Sigmoid colon (tissue), 6 donors: ENCODE measurements at regions not wholly inside any gene's neighbourhood (a gene's known extent, or its start where the extent isn't known, plus 50 kb on each side); places are given as distances from the start of the nearest gene placed in this dataset.

ENCODE experiments used
- DNase-seq: peaks from one replicate; pipeline ENCODE4 v3.0.0-alpha.2; 2019
- H3K27ac ChIP-seq, 4 donors: fragments of 200-600 bp; sonication (generic); one replicate each; pipeline ENCODE4 v1.5.1; 2016 to 2019; ENCODE audit warnings: mild to moderate bottlenecking in 1 of 4
- H3K27me3 ChIP-seq, 3 donors: fragments of 200-600 bp; sonication (generic); one replicate each; pipeline ENCODE4 v1.5.1; 2019; ENCODE audit warnings: mild to moderate bottlenecking in 1 of 3
- H3K36me3 ChIP-seq, 4 donors: fragments of 200-600 bp; sonication (generic); one replicate each; pipeline ENCODE4 v1.5.1; 2016 to 2019
- H3K4me1 ChIP-seq, 4 donors: fragments of 200-600 bp; sonication (generic); one replicate each; pipeline ENCODE4 v1.5.1; 2017 to 2019
- H3K4me3 ChIP-seq, 4 donors: fragments of 200-600 bp; sonication (generic); one replicate each; pipeline ENCODE4 v1.5.1; 2017 to 2019; ENCODE audit warnings: mild to moderate bottlenecking in 2 of 4, moderate library complexity in 1 of 4
- H3K9me3 ChIP-seq, 4 donors: fragments of 200-600 bp in 3 of 4; sonication (generic) in 3 of 4; one replicate each; pipeline versions ENCODE4 v1.5.1 to v1.6.1; 2013 to 2019
- CTCF ChIP-seq, 4 experiments: fragments of 450-650 bp in 3 of 4; fragments of 200-600 bp in 1 of 4; IDR thresholded peaks; one replicate each; pipeline ENCODE4 v1.5.1; 2016 to 2019; ENCODE audit warnings: antibody characterized with exemption in 4 of 4, mild to moderate bottlenecking in 3 of 4, moderate library complexity in 2 of 4
- EP300 ChIP-seq, 4 donors: sonication (generic); formaldehyde crosslinking; IDR thresholded peaks; one replicate each; pipeline ENCODE4 v1.6.1; 2017; ENCODE audit warnings: antibody characterized with exemption in 4 of 4
- POLR2A ChIP-seq, 2 donors: fragments of 450-650 bp; IDR thresholded peaks; one replicate each; pipeline ENCODE4 v1.6.1; 2016; ENCODE audit warnings: antibody characterized with exemption in 2 of 2, mild to moderate bottlenecking in 2 of 2, moderate library complexity in 2 of 2
- POLR2AphosphoS5 ChIP-seq, 4 donors: sonication (generic); formaldehyde crosslinking; IDR thresholded peaks; one replicate each; pipeline ENCODE4 v1.6.1; 2017; ENCODE audit warnings: antibody characterized with exemption in 4 of 4
- WGBS, 2 donors: extraction: QIAGEN DNeasy Blood & Tissue Kit; methylation state at CpG; one replicate each; pipeline ENCODE4 v1.1.7; 2013; 5-methylcytosine and 5-hydroxymethylcytosine counted together
- intact Hi-C: fragments of 100-400 bp; cut with DNase I; formaldehyde crosslinking; loops from one replicate; pipeline ENCODE4 v1.15.1; 2023
- donor health status: healthy with polysubstance abuse.
- donor health status: healthy.

- WGBS, 2 donors = 72 to 77% methylated on average over 2 of the region's 2 CpGs
- DNase-seq = no peak
- intact Hi-C loops = no loop called here
- Histone ChIP-seq H3K27me3 (no peaks in the 10 kb centered on the region), H3K4me1 (no peaks in the 10 kb centered on the region), H3K4me3 (no peak overlapping the region), H3K27ac (no peak overlapping the region), H3K9me3 (no peaks in the 10 kb centered on the region), H3K36me3 (no peaks in the 10 kb centered on the region)
- TF ChIP-seq EP300 (IDR thresholded peaks at IDR 0.05) (no peak), POLR2A (IDR thresholded peaks at IDR 0.05) (no peak)
Measured at GRCh38 chr3:95899911-95900310, 914.5 kb upstream of the EPHA6 start.

- Histone ChIP-seq H3K4me3 (no peak overlapping the region), H3K9me3 (no peaks in the 10 kb centered on the region), H3K27me3 (no peaks in the 10 kb centered on the region), H3K27ac (no peak overlapping the region), H3K36me3 (no peaks in the 10 kb centered on the region), H3K4me1 (no peaks in the 10 kb centered on the region)
- no peak for TF ChIP-seq EP300 (IDR thresholded peaks at IDR 0.05)
- no peak for TF ChIP-seq POLR2AphosphoS5 (IDR thresholded peaks at IDR 0.05)
- TF ChIP-seq POLR2A (IDR thresholded peaks at IDR 0.05) = no peak
- TF ChIP-seq CTCF (IDR thresholded peaks at IDR 0.05) = no peak
- DNase-seq = no peak
- intact Hi-C loops = no loop called here
Measured at GRCh38 chr3:95901948-95902347, 912.4 kb upstream of the EPHA6 start.

GRCh38 chr3:95905182-95905581 lies 909.2 kb upstream of the EPHA6 start:
- no peak overlapping the region for H3K27ac ChIP-seq
- peaks cover 0 to under 1% (median 0%) of the 10 kb centered on the region in 4 donors for H3K9me3 ChIP-seq
- DNase-seq = no peak
- TF ChIP-seq EP300 (IDR thresholded peaks at IDR 0.05) (no peak), POLR2A (IDR thresholded peaks at IDR 0.05) (no peak), CTCF (IDR thresholded peaks at IDR 0.05) (no peak), POLR2AphosphoS5 (IDR thresholded peaks at IDR 0.05) (no peak)
- WGBS, 2 donors = 76 to 78% methylated on average over 1 of the region's 1 CpG
- no peaks in the 10 kb centered on the region for H3K36me3 ChIP-seq
- H3K27me3 ChIP-seq = no peaks in the 10 kb centered on the region
- no peaks in the 10 kb centered on the region for H3K4me1 ChIP-seq
- H3K4me3 ChIP-seq = no peak overlapping the region
- intact Hi-C loops = no loop called here

- no peak for DNase-seq
- Histone ChIP-seq H3K36me3 (no peaks in the 10 kb centered on the region), H3K27me3 (no peaks in the 10 kb centered on the region), H3K9me3 (peaks cover 0 to 3% (median 0%) of the 10 kb centered on the region in 4 donors), H3K4me1 (no peaks in the 10 kb centered on the region), H3K4me3 (no peak overlapping the region), H3K27ac (no peak overlapping the region)
- 82 to 90% methylated on average over 1 of the region's 1 CpG for WGBS, 2 donors
- intact Hi-C loops = no loop called here
- TF ChIP-seq POLR2AphosphoS5 (IDR thresholded peaks at IDR 0.05) (no peak), CTCF (IDR thresholded peaks at IDR 0.05) (no peak), POLR2A (IDR thresholded peaks at IDR 0.05) (no peak), EP300 (IDR thresholded peaks at IDR 0.05) (no peak)
Measured at GRCh38 chr3:95911767-95912166, 902.6 kb upstream of the EPHA6 start.

- intact Hi-C loops = no loop called here
- Histone ChIP-seq H3K27ac (peak overlapping the region in 2 of 4 donors; percentile 50 to 66), H3K36me3 (no peaks in the 10 kb centered on the region), H3K4me3 (no peak overlapping the region), H3K27me3 (no peaks in the 10 kb centered on the region), H3K9me3 (no peaks in the 10 kb centered on the region), H3K4me1 (peaks cover 0 to 14% (median 4%) of the 10 kb centered on the region in 4 donors)
- 48 to 84% methylated on average over 3 of the region's 3 CpGs for WGBS, 2 donors
- no peak for DNase-seq
- no peak for TF ChIP-seq CTCF (IDR thresholded peaks at IDR 0.05)
- TF ChIP-seq POLR2AphosphoS5 (IDR thresholded peaks at IDR 0.05) = peak in 3 of 4 donors; percentile 40 to 71 (median 55)
- no peak for TF ChIP-seq POLR2A (IDR thresholded peaks at IDR 0.05)
- peak in 2 of 4 donors; percentile 43 to 74 for TF ChIP-seq EP300 (IDR thresholded peaks at IDR 0.05)
Measured at GRCh38 chr3:95923496-95924210, 890.7 kb upstream of the EPHA6 start.
